ENCODE measurements at regions not wholly inside any gene's neighbourhood (a gene's known extent, or its start where the extent isn't known, plus 50 kb on each side); places are given as distances from the start of the nearest gene placed in this dataset.
"Not testable (repeated sequence)": the region's sequence is repeated elsewhere in the genome, so short reads cannot be mapped to it uniquely, and the experiment has no call there.

DNA sequence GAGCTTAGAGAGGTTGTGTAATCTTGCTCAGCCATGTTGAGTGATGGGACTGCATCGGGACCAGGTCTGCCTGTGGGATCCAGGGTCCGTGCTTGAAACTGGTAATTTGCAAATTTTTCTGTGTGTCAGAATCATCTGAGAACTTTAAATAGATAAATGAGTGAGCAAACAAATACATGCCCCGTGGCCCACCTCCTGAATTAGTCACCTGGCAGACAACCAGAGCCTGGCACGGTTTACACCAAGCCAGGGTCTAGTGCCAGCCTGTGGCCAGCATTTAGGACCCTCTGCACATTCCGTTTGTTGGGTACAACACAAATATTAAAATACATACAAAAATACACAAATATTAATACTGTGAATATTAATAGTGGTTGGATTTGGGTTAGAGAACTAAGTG, 90.6 kb upstream of the STOX2 start:
- H3K4me3 Mint-ChIP-seq (ENCODE audit: low read depth), result no peak overlapping the region
- TF ChIP-seq, protein P1, sequence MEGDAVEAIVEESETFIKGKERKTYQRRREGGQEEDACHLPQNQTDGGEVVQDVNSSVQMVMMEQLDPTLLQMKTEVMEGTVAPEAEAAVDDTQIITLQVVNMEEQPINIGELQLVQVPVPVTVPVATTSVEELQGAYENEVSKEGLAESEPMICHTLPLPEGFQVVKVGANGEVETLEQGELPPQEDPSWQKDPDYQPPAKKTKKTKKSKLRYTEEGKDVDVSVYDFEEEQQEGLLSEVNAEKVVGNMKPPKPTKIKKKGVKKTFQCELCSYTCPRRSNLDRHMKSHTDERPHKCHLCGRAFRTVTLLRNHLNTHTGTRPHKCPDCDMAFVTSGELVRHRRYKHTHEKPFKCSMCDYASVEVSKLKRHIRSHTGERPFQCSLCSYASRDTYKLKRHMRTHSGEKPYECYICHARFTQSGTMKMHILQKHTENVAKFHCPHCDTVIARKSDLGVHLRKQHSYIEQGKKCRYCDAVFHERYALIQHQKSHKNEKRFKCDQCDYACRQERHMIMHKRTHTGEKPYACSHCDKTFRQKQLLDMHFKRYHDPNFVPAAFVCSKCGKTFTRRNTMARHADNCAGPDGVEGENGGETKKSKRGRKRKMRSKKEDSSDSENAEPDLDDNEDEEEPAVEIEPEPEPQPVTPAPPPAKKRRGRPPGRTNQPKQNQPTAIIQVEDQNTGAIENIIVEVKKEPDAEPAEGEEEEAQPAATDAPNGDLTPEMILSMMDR (IDR thresholded peaks at IDR 0.05; ENCODE audit: unreplicated experiment), result no peak
- no peaks in the 10 kb centered on the region for H3K36me3 Mint-ChIP-seq (ENCODE audit: insufficient read depth)
- no peak overlapping the region for H3K27ac Mint-ChIP-seq
- no peaks in the 10 kb centered on the region for H3K4me1 Mint-ChIP-seq (ENCODE audit: low read depth)
- peaks cover 5% of the 10 kb centered on the region for H3K9me3 Mint-ChIP-seq (ENCODE audit: low read depth)
- DNase-seq (ENCODE audit: low spot score, unreplicated experiment), result no peak
- no peaks in the 10 kb centered on the region for H3K27me3 Mint-ChIP-seq

DNA sequence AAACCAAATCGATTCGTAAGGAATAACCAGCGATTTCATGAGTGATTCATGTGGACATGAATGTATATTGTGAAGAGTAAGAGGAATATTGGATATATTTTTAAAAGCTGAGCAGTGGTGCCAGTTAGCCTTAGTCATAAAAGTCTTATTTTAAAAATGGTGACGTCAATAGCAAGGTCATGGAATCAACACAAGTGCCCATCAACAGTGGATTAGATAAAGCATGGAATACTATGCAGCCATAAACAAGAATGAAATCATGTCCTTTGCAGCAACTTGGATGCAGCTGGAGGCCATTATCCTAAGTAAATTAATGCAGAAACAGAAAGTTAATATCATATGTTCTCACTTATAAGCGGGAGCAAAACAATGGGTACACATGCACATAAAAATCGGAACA, 89.0 kb upstream of the STOX2 start:
- TF ChIP-seq, protein P1 (IDR thresholded peaks at IDR 0.05; ENCODE audit: unreplicated experiment), result no peak
- no peaks in the 10 kb centered on the region for H3K4me1 Mint-ChIP-seq (ENCODE audit: low read depth)
- H3K27me3 Mint-ChIP-seq, result no peaks in the 10 kb centered on the region
- H3K36me3 Mint-ChIP-seq (ENCODE audit: insufficient read depth), result no peaks in the 10 kb centered on the region
- no peak overlapping the region for H3K4me3 Mint-ChIP-seq (ENCODE audit: low read depth)
- no peak overlapping the region for H3K27ac Mint-ChIP-seq
- peaks cover 5% of the 10 kb centered on the region for H3K9me3 Mint-ChIP-seq (ENCODE audit: low read depth)
- DNase-seq (ENCODE audit: low spot score, unreplicated experiment), result no peak

GRCh38 chr4:183816882-183817509, 88.1 kb upstream of the STOX2 start:
- Mint-ChIP-seq H3K27me3 (no peaks in the 10 kb centered on the region), H3K4me1 (ENCODE audit: low read depth) (no peaks in the 10 kb centered on the region), H3K36me3 (ENCODE audit: insufficient read depth) (no peaks in the 10 kb centered on the region), H3K4me3 (ENCODE audit: low read depth) (no peak overlapping the region), H3K9me3 (ENCODE audit: low read depth) (peaks cover 5% of the 10 kb centered on the region), H3K27ac (no peak overlapping the region)
- no peak for DNase-seq (ENCODE audit: low spot score, unreplicated experiment)
- TF ChIP-seq, protein P1 (IDR thresholded peaks at IDR 0.05; ENCODE audit: unreplicated experiment), result no peak

DNA sequence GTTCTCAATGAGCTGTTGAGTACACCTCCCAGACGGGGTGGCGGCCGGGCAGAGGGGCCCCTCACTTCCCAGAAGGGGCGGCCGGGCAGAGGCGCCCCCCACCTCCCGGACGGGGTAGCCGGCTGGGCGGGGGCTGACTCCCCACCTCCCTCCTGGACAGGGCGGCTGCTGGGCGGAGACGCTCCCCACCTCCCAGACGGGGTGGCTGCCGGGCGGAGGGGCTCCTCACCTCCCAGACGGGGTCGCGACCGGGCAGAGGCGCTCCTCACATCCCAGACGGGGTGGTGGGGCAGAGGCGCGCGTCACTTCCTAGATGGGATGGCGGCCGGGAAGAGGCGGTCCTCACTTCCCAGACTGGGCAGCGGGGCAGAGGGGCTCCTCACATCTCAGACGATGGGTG, 86.5 kb upstream of the STOX2 start:
- not testable (repeated sequence) for H3K27me3 Mint-ChIP-seq; H3K36me3 Mint-ChIP-seq (ENCODE audit: insufficient read depth); H3K9me3 Mint-ChIP-seq (ENCODE audit: low read depth); DNase-seq (ENCODE audit: low spot score, unreplicated experiment); H3K27ac Mint-ChIP-seq; H3K4me1 Mint-ChIP-seq (ENCODE audit: low read depth); H3K4me3 Mint-ChIP-seq (ENCODE audit: low read depth)

GRCh38 chr4:183821076-183821853, 83.8 kb upstream of the STOX2 start:
- H3K4me3 Mint-ChIP-seq (ENCODE audit: low read depth), result no peak overlapping the region
- H3K36me3 Mint-ChIP-seq (ENCODE audit: insufficient read depth), result peaks cover 4% of the 10 kb centered on the region
- H3K27ac Mint-ChIP-seq, result no peak overlapping the region
- no peak for DNase-seq (ENCODE audit: low spot score, unreplicated experiment)
- no peaks in the 10 kb centered on the region for H3K27me3 Mint-ChIP-seq
- H3K4me1 Mint-ChIP-seq (ENCODE audit: low read depth), result peaks cover 2% of the 10 kb centered on the region
- H3K9me3 Mint-ChIP-seq (ENCODE audit: low read depth), result peaks cover under 1% of the 10 kb centered on the region
- TF ChIP-seq, protein P1 (IDR thresholded peaks at IDR 0.05; ENCODE audit: unreplicated experiment), result no peak

DNA sequence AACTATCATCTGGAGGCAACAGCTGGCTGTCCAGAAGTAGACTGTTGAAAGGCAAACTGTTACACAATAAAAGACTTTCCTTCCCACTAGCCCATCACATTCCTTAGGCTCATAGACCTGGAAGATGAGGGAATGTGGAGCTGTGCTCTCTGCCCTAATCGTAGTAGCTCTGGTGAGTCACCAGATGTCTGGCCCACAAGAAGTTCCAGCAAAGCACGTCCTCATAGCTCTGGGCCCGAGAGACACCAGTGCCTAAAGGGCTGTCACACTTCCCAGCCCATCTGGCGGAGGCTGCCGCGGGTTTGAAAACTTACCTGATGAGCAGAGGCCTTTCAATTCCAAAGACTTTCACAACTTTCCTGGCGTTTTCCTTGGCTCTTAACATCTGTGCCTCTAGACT, 81.7 kb upstream of the STOX2 start:
- no peak overlapping the region for H3K27ac Mint-ChIP-seq
- no peak for DNase-seq (ENCODE audit: low spot score, unreplicated experiment)

More for the DNA sequence above, 81.7 kb upstream of the STOX2 start:
- Mint-ChIP-seq H3K36me3 (ENCODE audit: insufficient read depth) (peaks cover 4% of the 10 kb centered on the region), H3K4me1 (ENCODE audit: low read depth) (peaks cover 7% of the 10 kb centered on the region), H3K4me3 (ENCODE audit: low read depth) (no peak overlapping the region), H3K9me3 (ENCODE audit: low read depth) (no peaks in the 10 kb centered on the region), H3K27me3 (no peaks in the 10 kb centered on the region)
- TF ChIP-seq, protein P1 (IDR thresholded peaks at IDR 0.05; ENCODE audit: unreplicated experiment), result no peak

Data from progenitor cell of endocrine pancreas (in vitro differentiated cells).